ENCODE measurements at regions not wholly inside any gene's neighbourhood (a gene's known extent, or its start where the extent isn't known, plus 50 kb on each side); places are given as distances from the start of the nearest gene placed in this dataset.

DNA sequence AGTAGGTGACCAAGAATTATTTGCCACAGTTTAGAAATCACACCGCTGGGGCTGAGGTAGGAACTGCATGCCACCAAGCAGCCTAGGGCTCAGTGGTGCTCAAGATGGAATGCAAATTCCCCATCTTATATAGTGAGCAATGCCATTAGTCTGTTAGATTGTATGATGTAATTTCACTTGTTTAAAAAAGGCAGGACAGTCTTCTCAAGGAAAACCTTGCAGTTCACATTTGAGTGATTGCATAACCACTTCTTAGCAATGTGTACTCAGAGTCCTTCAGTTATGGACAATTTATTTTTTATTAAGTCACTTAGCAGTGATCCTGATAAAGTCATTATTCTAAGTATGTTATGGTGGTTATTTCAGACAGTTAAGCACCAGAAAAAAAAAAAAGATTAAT is 142.9 kb upstream of the SFRP2 start (continued):
- no peak for TF ChIP-seq RAD21 (IDR thresholded peaks at IDR 0.05 in 1 of 2, conservative IDR thresholded peaks at IDR 0.05 in 1 of 2; ENCODE audit: low read depth in 2 of 2, low read length in 2 of 2)
- no peak for TF ChIP-seq BCL11A (IDR thresholded peaks at IDR 0.05; ENCODE audit: low read depth in 2 of 2, low read length in 2 of 2)
- TF ChIP-seq RNF2 (IDR thresholded peaks at IDR 0.05; ENCODE audit: borderline replicate concordance, low read depth, low read length, missing control alignments, poor library complexity, severe bottlenecking), result no peak
- TF ChIP-seq FOSL1 (IDR thresholded peaks at IDR 0.05; ENCODE audit: insufficient read depth, low read depth, low read length), result no peak
- no peak for TF ChIP-seq CHD1 (IDR thresholded peaks at IDR 0.05; ENCODE audit: low read depth, low read length)
- no peak for TF ChIP-seq CBX8 (IDR thresholded peaks at IDR 0.05; ENCODE audit: borderline replicate concordance, low read depth, low read length)
- TF ChIP-seq, protein P1, sequence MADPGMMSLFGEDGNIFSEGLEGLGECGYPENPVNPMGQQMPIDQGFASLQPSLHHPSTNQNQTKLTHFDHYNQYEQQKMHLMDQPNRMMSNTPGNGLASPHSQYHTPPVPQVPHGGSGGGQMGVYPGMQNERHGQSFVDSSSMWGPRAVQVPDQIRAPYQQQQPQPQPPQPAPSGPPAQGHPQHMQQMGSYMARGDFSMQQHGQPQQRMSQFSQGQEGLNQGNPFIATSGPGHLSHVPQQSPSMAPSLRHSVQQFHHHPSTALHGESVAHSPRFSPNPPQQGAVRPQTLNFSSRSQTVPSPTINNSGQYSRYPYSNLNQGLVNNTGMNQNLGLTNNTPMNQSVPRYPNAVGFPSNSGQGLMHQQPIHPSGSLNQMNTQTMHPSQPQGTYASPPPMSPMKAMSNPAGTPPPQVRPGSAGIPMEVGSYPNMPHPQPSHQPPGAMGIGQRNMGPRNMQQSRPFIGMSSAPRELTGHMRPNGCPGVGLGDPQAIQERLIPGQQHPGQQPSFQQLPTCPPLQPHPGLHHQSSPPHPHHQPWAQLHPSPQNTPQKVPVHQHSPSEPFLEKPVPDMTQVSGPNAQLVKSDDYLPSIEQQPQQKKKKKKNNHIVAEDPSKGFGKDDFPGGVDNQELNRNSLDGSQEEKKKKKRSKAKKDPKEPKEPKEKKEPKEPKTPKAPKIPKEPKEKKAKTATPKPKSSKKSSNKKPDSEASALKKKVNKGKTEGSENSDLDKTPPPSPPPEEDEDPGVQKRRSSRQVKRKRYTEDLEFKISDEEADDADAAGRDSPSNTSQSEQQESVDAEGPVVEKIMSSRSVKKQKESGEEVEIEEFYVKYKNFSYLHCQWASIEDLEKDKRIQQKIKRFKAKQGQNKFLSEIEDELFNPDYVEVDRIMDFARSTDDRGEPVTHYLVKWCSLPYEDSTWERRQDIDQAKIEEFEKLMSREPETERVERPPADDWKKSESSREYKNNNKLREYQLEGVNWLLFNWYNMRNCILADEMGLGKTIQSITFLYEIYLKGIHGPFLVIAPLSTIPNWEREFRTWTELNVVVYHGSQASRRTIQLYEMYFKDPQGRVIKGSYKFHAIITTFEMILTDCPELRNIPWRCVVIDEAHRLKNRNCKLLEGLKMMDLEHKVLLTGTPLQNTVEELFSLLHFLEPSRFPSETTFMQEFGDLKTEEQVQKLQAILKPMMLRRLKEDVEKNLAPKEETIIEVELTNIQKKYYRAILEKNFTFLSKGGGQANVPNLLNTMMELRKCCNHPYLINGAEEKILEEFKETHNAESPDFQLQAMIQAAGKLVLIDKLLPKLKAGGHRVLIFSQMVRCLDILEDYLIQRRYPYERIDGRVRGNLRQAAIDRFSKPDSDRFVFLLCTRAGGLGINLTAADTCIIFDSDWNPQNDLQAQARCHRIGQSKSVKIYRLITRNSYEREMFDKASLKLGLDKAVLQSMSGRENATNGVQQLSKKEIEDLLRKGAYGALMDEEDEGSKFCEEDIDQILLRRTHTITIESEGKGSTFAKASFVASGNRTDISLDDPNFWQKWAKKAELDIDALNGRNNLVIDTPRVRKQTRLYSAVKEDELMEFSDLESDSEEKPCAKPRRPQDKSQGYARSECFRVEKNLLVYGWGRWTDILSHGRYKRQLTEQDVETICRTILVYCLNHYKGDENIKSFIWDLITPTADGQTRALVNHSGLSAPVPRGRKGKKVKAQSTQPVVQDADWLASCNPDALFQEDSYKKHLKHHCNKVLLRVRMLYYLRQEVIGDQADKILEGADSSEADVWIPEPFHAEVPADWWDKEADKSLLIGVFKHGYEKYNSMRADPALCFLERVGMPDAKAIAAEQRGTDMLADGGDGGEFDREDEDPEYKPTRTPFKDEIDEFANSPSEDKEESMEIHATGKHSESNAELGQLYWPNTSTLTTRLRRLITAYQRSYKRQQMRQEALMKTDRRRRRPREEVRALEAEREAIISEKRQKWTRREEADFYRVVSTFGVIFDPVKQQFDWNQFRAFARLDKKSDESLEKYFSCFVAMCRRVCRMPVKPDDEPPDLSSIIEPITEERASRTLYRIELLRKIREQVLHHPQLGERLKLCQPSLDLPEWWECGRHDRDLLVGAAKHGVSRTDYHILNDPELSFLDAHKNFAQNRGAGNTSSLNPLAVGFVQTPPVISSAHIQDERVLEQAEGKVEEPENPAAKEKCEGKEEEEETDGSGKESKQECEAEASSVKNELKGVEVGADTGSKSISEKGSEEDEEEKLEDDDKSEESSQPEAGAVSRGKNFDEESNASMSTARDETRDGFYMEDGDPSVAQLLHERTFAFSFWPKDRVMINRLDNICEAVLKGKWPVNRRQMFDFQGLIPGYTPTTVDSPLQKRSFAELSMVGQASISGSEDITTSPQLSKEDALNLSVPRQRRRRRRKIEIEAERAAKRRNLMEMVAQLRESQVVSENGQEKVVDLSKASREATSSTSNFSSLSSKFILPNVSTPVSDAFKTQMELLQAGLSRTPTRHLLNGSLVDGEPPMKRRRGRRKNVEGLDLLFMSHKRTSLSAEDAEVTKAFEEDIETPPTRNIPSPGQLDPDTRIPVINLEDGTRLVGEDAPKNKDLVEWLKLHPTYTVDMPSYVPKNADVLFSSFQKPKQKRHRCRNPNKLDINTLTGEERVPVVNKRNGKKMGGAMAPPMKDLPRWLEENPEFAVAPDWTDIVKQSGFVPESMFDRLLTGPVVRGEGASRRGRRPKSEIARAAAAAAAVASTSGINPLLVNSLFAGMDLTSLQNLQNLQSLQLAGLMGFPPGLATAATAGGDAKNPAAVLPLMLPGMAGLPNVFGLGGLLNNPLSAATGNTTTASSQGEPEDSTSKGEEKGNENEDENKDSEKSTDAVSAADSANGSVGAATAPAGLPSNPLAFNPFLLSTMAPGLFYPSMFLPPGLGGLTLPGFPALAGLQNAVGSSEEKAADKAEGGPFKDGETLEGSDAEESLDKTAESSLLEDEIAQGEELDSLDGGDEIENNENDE (IDR thresholded peaks at IDR 0.05; ENCODE audit: insufficient replicate concordance, low read length), result no peak

Data from H1 (cell line).